K562 (cell line): ENCODE measurements at regions not wholly inside any gene's neighbourhood (a gene's known extent, or its start where the extent isn't known, plus 50 kb on each side); places are given as distances from the start of the nearest gene placed in this dataset.

Experiments used
- ATAC-seq: fragments of 200-7000 bp; cut with Tn5 transposase; 3 replicates; pipeline ENCODE4 v1.9.1; 2020; ENCODE audit warnings: moderate library complexity
- BruUV-seq: library from RNA; stranded (reverse); fragments of 400-500 nt; replicated peaks from 2 replicates; lab custom pipeline; 2021; lab: Mats Ljungman, UMichigan
- CTCF ChIA-PET: fragments of 300-600 bp; formaldehyde crosslinking; extraction: SDS; loops from one replicate; lab custom pipeline; 2021; ENCODE audit warnings: low intra/inter-chr PET ratio; lab: Yijun Ruan, JAX
- POLR2A ChIA-PET: fragments of 300-600, 350-650 bp; sonication (Branson Sonifier 250); formaldehyde crosslinking; extraction: SDS; loops from one replicate; lab custom pipeline; 2021; ENCODE audit warnings: antibody characterized with exemption, inconsistent platforms; lab: Yijun Ruan, JAX
- DNase-seq, 4 experiments: peaks; one replicate each; pipeline versions ENCODE4 v3.0.0 to v3.0.0-alpha.2; 2011 to 2018; ENCODE audit warnings: low spot score in 3 of 4, mixed read lengths in 3 of 4; ENCODE audit errors: extremely low read depth in 1 of 4
- FAIRE-seq: peaks from 2 replicates; lab custom pipeline; 2011; peaks lifted over from hg19 to GRCh38; lab: Jason Lieb, UNC
- H2AFZ ChIP-seq: 2 replicates; pipeline ENCODE4 v1.6.0; 2011; ENCODE audit warnings: low read depth, low read length, control low read depth, inconsistent platforms
- H3K27ac ChIP-seq: fragments of 200-600 bp; 3 replicates; pipeline ENCODE4 v1.8.0; 2011; ENCODE audit warnings: low read depth, mild to moderate bottlenecking, control low read depth, inconsistent platforms, low read length, moderate library complexity, mixed read lengths; ENCODE audit errors: extremely low read depth
- H3K27me3 ChIP-seq, 2 experiments: fragments of 300-600 bp in 1 of 2; 2 replicates in 1 of 2; 3 replicates in 1 of 2; pipeline versions ENCODE4 v1.6.0 to v1.8.0; 2011; ENCODE audit warnings: inconsistent platforms in 2 of 2, low read length in 2 of 2, mild to moderate bottlenecking in 1 of 2, mixed read lengths in 1 of 2, moderate library complexity in 1 of 2; ENCODE audit not compliant: control insufficient read depth in 2 of 2, insufficient read depth in 2 of 2
- H3K36me3 ChIP-seq: fragments of 300-600 bp; 3 replicates; pipeline ENCODE4 v1.8.0; 2011; ENCODE audit warnings: mild to moderate bottlenecking, low read length, inconsistent platforms; ENCODE audit not compliant: control insufficient read depth, insufficient read depth
- H3K4me1 ChIP-seq, 2 experiments: fragments of 200-600 bp in 1 of 2; replicated peaks in 1 of 2; 2 replicates in 1 of 2; 3 replicates in 1 of 2; pipeline versions ENCODE4 v1.5.1 to v1.8.0; 2011; ENCODE audit warnings: inconsistent platforms in 2 of 2, low read length in 2 of 2, mild to moderate bottlenecking in 1 of 2, mixed read lengths in 1 of 2, moderate library complexity in 1 of 2; ENCODE audit not compliant: control insufficient read depth in 2 of 2, insufficient read depth in 2 of 2
- H3K4me2 ChIP-seq: 2 replicates; pipeline ENCODE4 v1.6.1; 2011; ENCODE audit warnings: low read length, control low read depth, inconsistent platforms, mixed read lengths; ENCODE audit not compliant: insufficient read depth
- H3K4me3 ChIP-seq: fragments of 200-600 bp; sonication (generic), shearing (Covaris generic); 2 replicates; pipeline ENCODE4 v1.5.1; 2016; ENCODE audit warnings: control low read depth, inconsistent platforms
- H3K79me2 ChIP-seq: fragments of 200-600 bp; 3 replicates; pipeline ENCODE4 v1.8.0; 2011; ENCODE audit warnings: low read length, inconsistent platforms; ENCODE audit not compliant: control insufficient read depth, insufficient read depth
- H3K9ac ChIP-seq, 2 experiments: 2 replicates each; pipeline versions ENCODE4 v1.6.0 to v1.6.1; 2011; ENCODE audit warnings: low read depth in 2 of 2, low read length in 2 of 2, control low read depth in 1 of 2, inconsistent platforms in 1 of 2, mild to moderate bottlenecking in 1 of 2, mixed read lengths in 1 of 2; ENCODE audit not compliant: insufficient read depth in 1 of 2
- H3K9me1 ChIP-seq: one replicate; pipeline ENCODE4 v1.6.0; 2011; ENCODE audit warnings: inconsistent platforms, mild to moderate bottlenecking, low read length, moderate library complexity; ENCODE audit not compliant: control insufficient read depth, insufficient read depth
- H3K9me3 ChIP-seq: replicated peaks from 2 replicates; pipeline ENCODE4 v1.5.1; 2011; ENCODE audit warnings: low read depth, low read length, inconsistent platforms; ENCODE audit not compliant: control insufficient read depth, insufficient read depth
- H4K20me1 ChIP-seq: replicated peaks from 2 replicates; pipeline ENCODE4 v1.6.1; 2011; ENCODE audit warnings: low read length, inconsistent platforms, mixed read lengths; ENCODE audit not compliant: control insufficient read depth, insufficient read depth
- FOXA3 ChIP-seq, 2 experiments: fragments of 450-650 bp in 1 of 2; sonication (generic) in 1 of 2; formaldehyde crosslinking; IDR thresholded peaks in 1 of 2; conservative IDR thresholded peaks in 1 of 2; 2 replicates each; pipeline versions ENCODE4 v1.4.0 to v1.8.0; 2020 to 2022; ENCODE audit warnings: mild to moderate bottlenecking in 2 of 2, missing genetic modification reagents in 1 of 2
- GTF2E2 ChIP-seq: fragments of 200-800 bp; sonication (Bioruptor generic); IDR thresholded peaks from 2 replicates; pipeline ENCODE4 v1.6.1; 2016; ENCODE audit warnings: missing genetic modification characterization, missing compliant biosample characterization
- HMBOX1 ChIP-seq: sonication (generic); IDR thresholded peaks from 2 replicates; pipeline ENCODE4 v1.6.1; 2016
- HSF4 ChIP-seq: fragments of 250-450 bp; sonication (Bioruptor Pico); IDR thresholded peaks from 2 replicates; pipeline ENCODE4 v2.1.2; 2022; ENCODE audit warnings: mild to moderate bottlenecking, moderate library complexity, borderline replicate concordance
- KDM4B ChIP-seq, 2 experiments: fragments of 450-650 bp in 1 of 2; sonication (generic) in 1 of 2; IDR thresholded peaks; 2 replicates each; pipeline ENCODE4 v1.6.1; 2016 to 2017; ENCODE audit warnings: borderline replicate concordance in 2 of 2, antibody characterized with exemption in 1 of 2, low read depth in 1 of 2, mild to moderate bottlenecking in 1 of 2
- KHSRP ChIP-seq: fragments of 450-650 bp; IDR thresholded peaks from 2 replicates; pipeline ENCODE4 v1.6.1; 2017
- KLF10 ChIP-seq: fragments of 250-450 bp; sonication (Bioruptor Pico); IDR thresholded peaks from 2 replicates; pipeline ENCODE4 v1.6.1; 2021; ENCODE audit warnings: matching md5 sums
- MCM7 ChIP-seq, 2 experiments: fragments of 450-650 bp; IDR thresholded peaks; 2 replicates each; pipeline ENCODE4 v1.6.1; 2016 to 2018
- MXI1 ChIP-seq: IDR thresholded peaks from 2 replicates; pipeline ENCODE4 v1.6.1; 2011; ENCODE audit warnings: low read depth, mild to moderate bottlenecking, improper control_type of control experiment, low read length
- PCBP2 ChIP-seq: fragments of 200-400 bp; formaldehyde crosslinking; IDR thresholded peaks from 2 replicates; pipeline ENCODE4 v1.6.1; 2018; ENCODE audit warnings: low read length, low read depth, mild to moderate bottlenecking, moderate library complexity; ENCODE audit not compliant: poor library complexity, severe bottlenecking
- PHB2 ChIP-seq: fragments of 450-650 bp; IDR thresholded peaks from 2 replicates; pipeline ENCODE4 v1.6.1; 2017; ENCODE audit warnings: low read depth
- SIX5 ChIP-seq, 2 experiments: IDR thresholded peaks; 2 replicates each; pipeline ENCODE4 v1.6.1; 2011; ENCODE audit warnings: low read length in 2 of 2, borderline replicate concordance in 1 of 2, low read depth in 1 of 2, mild to moderate bottlenecking in 1 of 2, moderate library complexity in 1 of 2; ENCODE audit not compliant: insufficient read depth in 1 of 2
- SP1 ChIP-seq: sonication (generic); formaldehyde crosslinking; IDR thresholded peaks from 2 replicates; pipeline ENCODE4 v1.8.1; 2022; ENCODE audit warnings: mild to moderate bottlenecking, missing genetic modification reagents
- TEAD4 ChIP-seq, 2 experiments: sonication (generic) in 1 of 2; formaldehyde crosslinking in 1 of 2; IDR thresholded peaks; 2 replicates each; pipeline versions ENCODE4 v1.6.1 to v1.8.0; 2012 to 2022; ENCODE audit warnings: borderline replicate concordance in 1 of 2, inconsistent platforms in 1 of 2, low read length in 1 of 2, mild to moderate bottlenecking in 1 of 2, missing genetic modification reagents in 1 of 2
- ZKSCAN1 ChIP-seq: fragments of 150-350 bp; IDR thresholded peaks from 2 replicates; pipeline ENCODE4 v1.6.1; 2016; ENCODE audit warnings: low read depth, low read length
- ZNF143 ChIP-seq: sonication (generic); formaldehyde crosslinking; IDR thresholded peaks from 2 replicates; pipeline ENCODE4 v1.9.0; 2022; ENCODE audit warnings: mild to moderate bottlenecking, missing genetic modification reagents
- ZNF197 ChIP-seq: fragments of 200-800 bp; sonication (Bioruptor generic); IDR thresholded peaks from 2 replicates; pipeline ENCODE4 v1.6.1; 2016; ENCODE audit warnings: low read depth, missing genetic modification characterization, missing compliant biosample characterization
- ZNF445 ChIP-seq: fragments of 250-450 bp; sonication (Bioruptor Pico); IDR thresholded peaks from 2 replicates; pipeline ENCODE4 v1.4.0; 2020; ENCODE audit warnings: low read depth, mild to moderate bottlenecking, moderate library complexity
- ZNF695 ChIP-seq: fragments of 450-650 bp; formaldehyde crosslinking; IDR thresholded peaks from 2 replicates; pipeline ENCODE4 v1.4.0; 2020; ENCODE audit warnings: mild to moderate bottlenecking, moderate library complexity
- WGBS: fragments of 100-300 bp; shearing (Covaris generic); methylation state at CpG from one replicate; pipeline ENCODE4 v1.1.6; 2016; ENCODE audit warnings: low coverage, mixed read lengths; ENCODE audit not compliant: insufficient coverage; ENCODE audit errors: missing lambda C conversion rate; 5-methylcytosine and 5-hydroxymethylcytosine counted together
- in situ Hi-C: fragments of 300-500 bp; cut with MboI; formaldehyde crosslinking; loops from 4 replicates; pipeline ENCODE4 v1.15.0; 2018; ENCODE audit warnings: inconsistent platforms, mixed read lengths
- intact Hi-C: fragments of 100-400 bp; cut with micrococcal nuclease; formaldehyde crosslinking; loops from 2 replicates; pipeline ENCODE4 v1.14.2; 2022

- 0% methylated on average over 5 of the region's 5 CpGs for WGBS
- Histone ChIP-seq H3K4me2 (no peak overlapping the region), H3K27me3 (no peaks in the 10 kb centered on the region), H4K20me1 (no peaks in the 10 kb centered on the region), H3K36me3 (no peaks in the 10 kb centered on the region), H3K9me3 (no peaks in the 10 kb centered on the region; the same call in 1 of the 2 replicates), H2AFZ (no peak overlapping the region), H3K9me1 (no peaks in the 10 kb centered on the region), H3K27ac (no peak overlapping the region), H3K4me3 (no peak overlapping the region), H3K9ac (no peak overlapping the region), H3K79me2 (no peaks in the 10 kb centered on the region), H3K4me1 (no peaks in the 10 kb centered on the region)
- intact Hi-C loops, result no loop called here
- POLR2A ChIA-PET, result no interaction called here
- no peak for FAIRE-seq
- no peak for DNase-seq
- in situ Hi-C loops, result no loop called here
- BruUV-seq, result no TSS peak
- ATAC-seq, result no peak
- TF ChIP-seq ZNF143 (CRISPR knock-in tag) (no peak), ZKSCAN1 (no peak), KDM4B (IDR thresholded peaks at IDR 0.05; ENCODE audit: borderline replicate concordance in 2 of 2, low read depth in 1 of 2) (no peak), SIX5 (IDR thresholded peaks at IDR 0.05; ENCODE audit: borderline replicate concordance in 1 of 2, insufficient read depth in 1 of 2, low read depth in 1 of 2, low read length in 2 of 2) (no peak), MCM7 (IDR thresholded peaks at IDR 0.05) (no peak), ZNF197 (CRISPR knock-in tag) (no peak), MXI1 (no peak), TEAD4 (IDR thresholded peaks at IDR 0.05; ENCODE audit: low read length) (no peak), TEAD4 (CRISPR knock-in tag; IDR thresholded peaks at IDR 0.05; ENCODE audit: borderline replicate concordance) (no peak), PHB2 (no peak), PCBP2 (no peak), KLF10 (CRISPR knock-in tag) (no peak), ZNF695 (CRISPR knock-in tag) (no peak), FOXA3 (CRISPR knock-in tag; conservative IDR thresholded peaks at IDR 0.05 in 1 of 2, IDR thresholded peaks at IDR 0.05 in 1 of 2) (no peak), GTF2E2 (tag) (no peak), ZNF445 (no peak), SP1 (CRISPR knock-in tag) (no peak), KHSRP (no peak), HSF4 (CRISPR knock-in tag) (no peak), HMBOX1 (no peak)
- CTCF ChIA-PET, result no interaction called here
Measured at GRCh38 chr5:100402071-100402470, 133.1 kb upstream of the FAM174A start.
